ENCODE measurements at regions not wholly inside any gene's neighbourhood (a gene's known extent, or its start where the extent isn't known, plus 50 kb on each side); places are given as distances from the start of the nearest gene placed in this dataset.

DNA sequence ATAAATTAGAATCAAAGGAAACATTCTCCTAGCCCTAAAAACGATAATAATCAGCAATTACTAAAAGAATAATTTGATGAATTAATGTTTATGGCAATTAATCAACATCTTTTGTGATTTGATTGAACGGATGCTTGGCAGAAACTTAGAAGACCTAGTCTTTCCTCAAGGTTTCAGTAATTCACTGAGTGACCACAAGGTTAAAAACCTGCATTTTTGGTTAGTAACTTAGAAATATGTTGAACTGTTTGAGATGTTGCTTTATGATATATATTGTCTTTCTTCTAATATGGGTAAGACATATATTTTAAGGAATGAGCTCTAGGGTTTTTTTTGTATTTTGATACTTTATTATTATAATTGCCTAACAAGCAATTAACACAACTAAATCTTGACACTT is 793.0 kb upstream of the NDST4 start:
- H3K18ac ChIP-seq (ENCODE audit: low read depth, low read length), result no peak overlapping the region
- H4K8ac ChIP-seq (ENCODE audit: low read depth in 2 of 2, low read length in 2 of 2), result no peak overlapping the region
- H2BK120ac ChIP-seq (ENCODE audit: low read depth, low read length), result no peak overlapping the region
- no peak overlapping the region for H2AK5ac ChIP-seq (ENCODE audit: low read depth, low read length)
- H3K4ac ChIP-seq (ENCODE audit: low read depth, low read length), result no peak overlapping the region
- H3K9me1 ChIP-seq (ENCODE audit: insufficient read depth, low read length), result no peaks in the 10 kb centered on the region
- H3K14ac ChIP-seq (replicated peaks; ENCODE audit: low read depth, low read length), result no peak overlapping the region
- TF ChIP-seq, protein P1, sequence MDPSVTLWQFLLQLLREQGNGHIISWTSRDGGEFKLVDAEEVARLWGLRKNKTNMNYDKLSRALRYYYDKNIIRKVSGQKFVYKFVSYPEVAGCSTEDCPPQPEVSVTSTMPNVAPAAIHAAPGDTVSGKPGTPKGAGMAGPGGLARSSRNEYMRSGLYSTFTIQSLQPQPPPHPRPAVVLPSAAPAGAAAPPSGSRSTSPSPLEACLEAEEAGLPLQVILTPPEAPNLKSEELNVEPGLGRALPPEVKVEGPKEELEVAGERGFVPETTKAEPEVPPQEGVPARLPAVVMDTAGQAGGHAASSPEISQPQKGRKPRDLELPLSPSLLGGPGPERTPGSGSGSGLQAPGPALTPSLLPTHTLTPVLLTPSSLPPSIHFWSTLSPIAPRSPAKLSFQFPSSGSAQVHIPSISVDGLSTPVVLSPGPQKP (IDR thresholded peaks at IDR 0.05; ENCODE audit: borderline replicate concordance, low read depth, low read length), result no peak
- TF ChIP-seq RFX5 (IDR thresholded peaks at IDR 0.05; ENCODE audit: low read depth, low read length) (no peak), RAD21 (IDR thresholded peaks at IDR 0.05; ENCODE audit: low read length) (no peak), MXI1 (IDR thresholded peaks at IDR 0.05; ENCODE audit: borderline replicate concordance, low read depth, low read length) (no peak), CHD1 (IDR thresholded peaks at IDR 0.05; ENCODE audit: low read depth, low read length) (no peak), SMC3 (IDR thresholded peaks at IDR 0.05; ENCODE audit: low read depth, low read length) (no peak), MAZ (IDR thresholded peaks at IDR 0.05; ENCODE audit: borderline replicate concordance, low read depth, low read length) (no peak), POLR2A (IDR thresholded peaks at IDR 0.05; ENCODE audit: low read depth, low read length) (no peak), BHLHE40 (IDR thresholded peaks at IDR 0.05; ENCODE audit: low read depth, low read length) (no peak), RCOR1 (IDR thresholded peaks at IDR 0.05; ENCODE audit: insufficient replicate concordance, low read length) (no peak), CEBPB (IDR thresholded peaks at IDR 0.05; ENCODE audit: low read depth, low read length) (no peak), FOS (IDR thresholded peaks at IDR 0.05; ENCODE audit: low read depth, low read length) (no peak), NFE2L2 (IDR thresholded peaks at IDR 0.05; ENCODE audit: low read depth, low read length) (no peak), MAFK (IDR thresholded peaks at IDR 0.05; ENCODE audit: low read depth, low read length) (no peak)
- TF ChIP-seq, protein P2, sequence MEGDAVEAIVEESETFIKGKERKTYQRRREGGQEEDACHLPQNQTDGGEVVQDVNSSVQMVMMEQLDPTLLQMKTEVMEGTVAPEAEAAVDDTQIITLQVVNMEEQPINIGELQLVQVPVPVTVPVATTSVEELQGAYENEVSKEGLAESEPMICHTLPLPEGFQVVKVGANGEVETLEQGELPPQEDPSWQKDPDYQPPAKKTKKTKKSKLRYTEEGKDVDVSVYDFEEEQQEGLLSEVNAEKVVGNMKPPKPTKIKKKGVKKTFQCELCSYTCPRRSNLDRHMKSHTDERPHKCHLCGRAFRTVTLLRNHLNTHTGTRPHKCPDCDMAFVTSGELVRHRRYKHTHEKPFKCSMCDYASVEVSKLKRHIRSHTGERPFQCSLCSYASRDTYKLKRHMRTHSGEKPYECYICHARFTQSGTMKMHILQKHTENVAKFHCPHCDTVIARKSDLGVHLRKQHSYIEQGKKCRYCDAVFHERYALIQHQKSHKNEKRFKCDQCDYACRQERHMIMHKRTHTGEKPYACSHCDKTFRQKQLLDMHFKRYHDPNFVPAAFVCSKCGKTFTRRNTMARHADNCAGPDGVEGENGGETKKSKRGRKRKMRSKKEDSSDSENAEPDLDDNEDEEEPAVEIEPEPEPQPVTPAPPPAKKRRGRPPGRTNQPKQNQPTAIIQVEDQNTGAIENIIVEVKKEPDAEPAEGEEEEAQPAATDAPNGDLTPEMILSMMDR (conservative IDR thresholded peaks at IDR 0.05; ENCODE audit: low read depth, low read length), result no peak
- TF ChIP-seq, protein P3, sequence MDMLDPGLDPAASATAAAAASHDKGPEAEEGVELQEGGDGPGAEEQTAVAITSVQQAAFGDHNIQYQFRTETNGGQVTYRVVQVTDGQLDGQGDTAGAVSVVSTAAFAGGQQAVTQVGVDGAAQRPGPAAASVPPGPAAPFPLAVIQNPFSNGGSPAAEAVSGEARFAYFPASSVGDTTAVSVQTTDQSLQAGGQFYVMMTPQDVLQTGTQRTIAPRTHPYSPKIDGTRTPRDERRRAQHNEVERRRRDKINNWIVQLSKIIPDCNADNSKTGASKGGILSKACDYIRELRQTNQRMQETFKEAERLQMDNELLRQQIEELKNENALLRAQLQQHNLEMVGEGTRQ (IDR thresholded peaks at IDR 0.05; ENCODE audit: low read depth, low read length), result no peak
- in situ Hi-C loops (cut with MboI; ENCODE audit: low sequenced_read_pairs) (no loop called here), intact Hi-C loops (cut with micrococcal nuclease) (no loop called here), dilution Hi-C loops (cut with HindIII; ENCODE audit: low sequenced_read_pairs, unreplicated experiment) (no loop called here)
- no peak overlapping the region for H3K23ac ChIP-seq (ENCODE audit: low read depth, low read length)
- H3K56ac ChIP-seq (ENCODE audit: extremely low read depth, insufficient read depth, low read length), result no peak overlapping the region
- no peak overlapping the region for H4K5ac ChIP-seq (ENCODE audit: low read depth, low read length)
- no peak overlapping the region for H2AK9ac ChIP-seq (replicated peaks; ENCODE audit: low read depth, low read length, poor library complexity)
- no peak overlapping the region for H3K9ac ChIP-seq (ENCODE audit: low read depth, low read length)
- no peak overlapping the region for H2BK15ac ChIP-seq (ENCODE audit: low read depth, low read length)
- H3K27ac ChIP-seq (ENCODE audit: insufficient read depth, low read length), result no peak overlapping the region
- H4K91ac ChIP-seq (ENCODE audit: insufficient read depth, low read depth, low read length), result no peak overlapping the region
- H2BK20ac ChIP-seq (ENCODE audit: low read depth, low read length), result no peak overlapping the region
- H3K27me3 ChIP-seq (ENCODE audit: control insufficient read depth, insufficient read depth, low read length), result no peaks in the 10 kb centered on the region
- H3K4me1 ChIP-seq (ENCODE audit: control insufficient read depth, insufficient read depth, low read length), result no peaks in the 10 kb centered on the region
- WGBS, 2 experiments (ENCODE audit: extremely low coverage in 2 of 2, insufficient read length in 1 of 2), result no CpG with 5 or more reads among the region's 2 CpGs
- ChIA-PET CTCF (no interaction called here), POLR2A (ENCODE audit: unreplicated experiment) (interaction anchor here (0.6 kb wide), 1 partner anchor 30 kb away, joined by 5 read pairs; no protein-coding TSS in a partner anchor)
- DNase-seq (no peak), ATAC-seq (ENCODE audit: low read depth) (no peak)
- H2AFZ ChIP-seq (replicated peaks; ENCODE audit: low read length, poor library complexity), result no peak overlapping the region
- H4K20me1 ChIP-seq (ENCODE audit: insufficient read depth, low read length), result no peaks in the 10 kb centered on the region
- BruUV-seq (replicated peaks), result no TSS peak
- no peaks in the 10 kb centered on the region for H3K36me3 ChIP-seq (ENCODE audit: control insufficient read depth, insufficient read depth, low read length)
- no peaks in the 10 kb centered on the region for H3K79me1 ChIP-seq (ENCODE audit: low read depth in 1 of 2, low read length in 2 of 2)
- H3K9me3 ChIP-seq (ENCODE audit: control insufficient read depth, insufficient read depth, low read length), result peaks cover 3% of the 10 kb centered on the region; the same call in 1 of the 2 replicates
- no peak overlapping the region for H2BK5ac ChIP-seq (ENCODE audit: low read depth, low read length, poor library complexity, severe bottlenecking)
- no peak overlapping the region for H3K4me3 ChIP-seq (ENCODE audit: insufficient read depth, low read depth, low read length)
- H3K4me2 ChIP-seq (ENCODE audit: low read depth, low read length), result no peak overlapping the region

Data from IMR-90 (cell line).